ENCODE measurements at regions not wholly inside any gene's neighbourhood (a gene's known extent, or its start where the extent isn't known, plus 50 kb on each side); places are given as distances from the start of the nearest gene placed in this dataset.

- H3K9me3 ChIP-seq, result no peaks in the 10 kb centered on the region
- H3K27ac ChIP-seq, result no peak overlapping the region
- intact Hi-C loops (cut with DNase I), result no loop called here
- DNase-seq (ENCODE audit: low spot score), result no peak
- WGBS, result 94% methylated on average over 2 of the region's 2 CpGs
- H3K4me1 ChIP-seq (replicated peaks), result no peaks in the 10 kb centered on the region
- H3K4me3 ChIP-seq, result no peak overlapping the region
- no peaks in the 10 kb centered on the region for H3K36me3 ChIP-seq
- no peaks in the 10 kb centered on the region for H3K27me3 ChIP-seq (replicated peaks; ENCODE audit: insufficient read depth)
- TF ChIP-seq POLR2AphosphoS5 (IDR thresholded peaks at IDR 0.05), result no peak
- no peak for TF ChIP-seq CTCF (IDR thresholded peaks at IDR 0.05)
- no peak for TF ChIP-seq POLR2A (IDR thresholded peaks at IDR 0.05)
These were observed 443.1 kb upstream of the PITX2 start for GRCh38 chr4:111066001-111066400.

GRCh38 chr4:111066447-111066846 lies 443.6 kb upstream of the PITX2 start:
- H3K9me3 ChIP-seq, result no peaks in the 10 kb centered on the region
- no peaks in the 10 kb centered on the region for H3K4me1 ChIP-seq (replicated peaks)
- no peaks in the 10 kb centered on the region for H3K36me3 ChIP-seq
- no peak overlapping the region for H3K27ac ChIP-seq
- intact Hi-C loops (cut with DNase I), result no loop called here
- DNase-seq (ENCODE audit: low spot score), result no peak
- no peaks in the 10 kb centered on the region for H3K27me3 ChIP-seq (replicated peaks; ENCODE audit: insufficient read depth)
- no peak overlapping the region for H3K4me3 ChIP-seq
- no peak for TF ChIP-seq POLR2AphosphoS5 (IDR thresholded peaks at IDR 0.05)
- TF ChIP-seq CTCF (IDR thresholded peaks at IDR 0.05), result no peak

- WGBS, result 96% methylated on average over 1 of the region's 1 CpG
- H3K9me3 ChIP-seq, result no peaks in the 10 kb centered on the region
- no peaks in the 10 kb centered on the region for H3K27me3 ChIP-seq (replicated peaks; ENCODE audit: insufficient read depth)
- H3K4me1 ChIP-seq (replicated peaks), result no peaks in the 10 kb centered on the region
- H3K27ac ChIP-seq, result no peak overlapping the region
- intact Hi-C loops (cut with DNase I), result no loop called here
- H3K4me3 ChIP-seq, result no peak overlapping the region
- DNase-seq (ENCODE audit: low spot score), result no peak
- TF ChIP-seq POLR2A (IDR thresholded peaks at IDR 0.05) (no peak), CTCF (IDR thresholded peaks at IDR 0.05) (no peak), POLR2AphosphoS5 (IDR thresholded peaks at IDR 0.05) (no peak)
- no peaks in the 10 kb centered on the region for H3K36me3 ChIP-seq
These were observed 444.0 kb upstream of the PITX2 start for GRCh38 chr4:111066887-111067286.

GRCh38 chr4:111068883-111069282 lies 446.0 kb upstream of the PITX2 start:
- no peak for DNase-seq (ENCODE audit: low spot score)
- Histone ChIP-seq H3K4me3 (no peak overlapping the region), H3K36me3 (no peaks in the 10 kb centered on the region), H3K4me1 (replicated peaks) (no peaks in the 10 kb centered on the region), H3K9me3 (no peaks in the 10 kb centered on the region), H3K27ac (no peak overlapping the region), H3K27me3 (replicated peaks; ENCODE audit: insufficient read depth) (no peaks in the 10 kb centered on the region)
- 78% methylated on average over 3 of the region's 3 CpGs for WGBS
- TF ChIP-seq POLR2AphosphoS5 (IDR thresholded peaks at IDR 0.05), result no peak
- TF ChIP-seq POLR2A (IDR thresholded peaks at IDR 0.05), result no peak
- TF ChIP-seq CTCF (IDR thresholded peaks at IDR 0.05), result no peak
- intact Hi-C loops (cut with DNase I), result no loop called here

GRCh38 chr4:111070390-111070789 lies 447.5 kb upstream of the PITX2 start:
- Histone ChIP-seq H3K27me3 (replicated peaks; ENCODE audit: insufficient read depth) (no peaks in the 10 kb centered on the region), H3K36me3 (no peaks in the 10 kb centered on the region), H3K4me3 (no peak overlapping the region), H3K9me3 (no peaks in the 10 kb centered on the region), H3K4me1 (replicated peaks) (no peaks in the 10 kb centered on the region), H3K27ac (no peak overlapping the region)
- TF ChIP-seq POLR2A (IDR thresholded peaks at IDR 0.05), result no peak
- TF ChIP-seq POLR2AphosphoS5 (IDR thresholded peaks at IDR 0.05), result no peak
- no peak for TF ChIP-seq CTCF (IDR thresholded peaks at IDR 0.05)
- no peak for DNase-seq (ENCODE audit: low spot score)
- intact Hi-C loops (cut with DNase I), result no loop called here
- WGBS, result 79% methylated on average over 4 of the region's 4 CpGs
